Activated CD4-positive, alpha-beta T cell treated with anti-CD3 and anti-CD28 coated beads, Interleukin-2, Interleukin-6, amounts not matched to agents 100 ng/mL and 50 ng/mL, durations not matched to agents 16 hours and 8 hours (primary cell): ENCODE measurements at regions not wholly inside any gene's neighbourhood (a gene's known extent, or its start where the extent isn't known, plus 50 kb on each side); places are given as distances from the start of the nearest gene placed in this dataset.

Experiments used
- DNase-seq: peaks from one replicate; pipeline ENCODE4 v3.0.0-alpha.2; 2020

GRCh38 chr4:163582703-163583102 is 88.2 kb downstream of the TMA16 start:
- DNase-seq: no peak

- DNase-seq: no peak
Observed at GRCh38 chr4:163587867-163588266, 93.4 kb downstream of the TMA16 start.

- DNase-seq: no peak
Observed at GRCh38 chr4:163588532-163588931, 94.0 kb downstream of the TMA16 start.

- DNase-seq: no peak
Observed at GRCh38 chr4:163590103-163590502, 95.6 kb downstream of the TMA16 start.

- no peak for DNase-seq
Observed at GRCh38 chr4:163590619-163591264, 96.3 kb downstream of the TMA16 start.

GRCh38 chr4:163591614-163592020 is 97.1 kb downstream of the TMA16 start:
- DNase-seq: no peak

- no peak for DNase-seq
Observed at GRCh38 chr4:163592212-163592611, 97.7 kb downstream of the TMA16 start.

GRCh38 chr4:163595580-163595979 is 101.1 kb downstream of the TMA16 start:
- DNase-seq: no peak

GRCh38 chr4:163598028-163598427 is 103.5 kb downstream of the TMA16 start:
- DNase-seq: no peak

- DNase-seq: no peak
Observed at GRCh38 chr4:163598489-163598888, 104.0 kb downstream of the TMA16 start.

GRCh38 chr4:163600727-163601126 is 106.2 kb downstream of the TMA16 start:
- no peak for DNase-seq

GRCh38 chr4:163603257-163603656 is 108.8 kb downstream of the TMA16 start:
- no peak for DNase-seq

GRCh38 chr4:163606896-163607691 is 112.6 kb downstream of the TMA16 start:
- no peak for DNase-seq

GRCh38 chr4:163609019-163609418 is 114.5 kb downstream of the TMA16 start:
- DNase-seq: no peak

- DNase-seq: no peak
Observed at GRCh38 chr4:163610648-163611047, 116.2 kb downstream of the TMA16 start.

GRCh38 chr4:163611182-163611581 is 116.7 kb downstream of the TMA16 start:
- DNase-seq: no peak

GRCh38 chr4:163611784-163612445 is 117.4 kb downstream of the TMA16 start:
- DNase-seq: no peak

GRCh38 chr4:163612762-163613161 is 118.3 kb downstream of the TMA16 start:
- DNase-seq: no peak

GRCh38 chr4:163613383-163613782 is 118.9 kb downstream of the TMA16 start:
- DNase-seq: no peak

- no peak for DNase-seq
Observed at GRCh38 chr4:163614866-163615265, 120.4 kb downstream of the TMA16 start.

GRCh38 chr4:163618845-163619244 is 124.4 kb downstream of the TMA16 start:
- no peak for DNase-seq

- DNase-seq: no peak
Observed at GRCh38 chr4:163620738-163621137, 126.2 kb downstream of the TMA16 start.

- DNase-seq: no peak
Observed at GRCh38 chr4:163621821-163622220, 127.3 kb downstream of the TMA16 start.
